ENCODE measurements at regions not wholly inside any gene's neighbourhood (a gene's known extent, or its start where the extent isn't known, plus 50 kb on each side); places are given as distances from the start of the nearest gene placed in this dataset.
"Not testable (repeated sequence)": the region's sequence is repeated elsewhere in the genome, so short reads cannot be mapped to it uniquely, and the experiment has no call there.

DNA sequence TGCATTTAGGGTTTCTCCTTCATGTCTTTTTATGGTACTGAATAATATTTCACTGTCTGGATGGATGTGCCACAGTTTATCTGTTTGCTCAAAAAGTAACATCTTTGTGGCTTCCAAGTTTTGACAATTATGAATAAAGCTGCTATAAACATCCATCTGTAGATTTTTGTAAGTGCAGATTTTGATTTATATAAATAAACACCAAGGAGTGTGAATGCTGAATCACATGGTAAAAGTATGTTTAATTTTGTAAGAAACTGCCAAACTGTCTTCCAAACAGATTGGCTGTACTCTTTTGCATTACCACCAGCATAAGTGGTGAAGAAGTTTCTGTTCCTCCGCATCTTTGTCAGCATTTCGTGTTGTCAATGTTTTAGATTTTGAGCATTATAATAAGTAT lies 158.7 kb upstream of the GIMD1 start:
- DNase-seq (ENCODE audit: low read depth) = no peak
- no peak overlapping the region for H3K4me3 ChIP-seq (ENCODE audit: low read length)
- TF ChIP-seq, protein P1, sequence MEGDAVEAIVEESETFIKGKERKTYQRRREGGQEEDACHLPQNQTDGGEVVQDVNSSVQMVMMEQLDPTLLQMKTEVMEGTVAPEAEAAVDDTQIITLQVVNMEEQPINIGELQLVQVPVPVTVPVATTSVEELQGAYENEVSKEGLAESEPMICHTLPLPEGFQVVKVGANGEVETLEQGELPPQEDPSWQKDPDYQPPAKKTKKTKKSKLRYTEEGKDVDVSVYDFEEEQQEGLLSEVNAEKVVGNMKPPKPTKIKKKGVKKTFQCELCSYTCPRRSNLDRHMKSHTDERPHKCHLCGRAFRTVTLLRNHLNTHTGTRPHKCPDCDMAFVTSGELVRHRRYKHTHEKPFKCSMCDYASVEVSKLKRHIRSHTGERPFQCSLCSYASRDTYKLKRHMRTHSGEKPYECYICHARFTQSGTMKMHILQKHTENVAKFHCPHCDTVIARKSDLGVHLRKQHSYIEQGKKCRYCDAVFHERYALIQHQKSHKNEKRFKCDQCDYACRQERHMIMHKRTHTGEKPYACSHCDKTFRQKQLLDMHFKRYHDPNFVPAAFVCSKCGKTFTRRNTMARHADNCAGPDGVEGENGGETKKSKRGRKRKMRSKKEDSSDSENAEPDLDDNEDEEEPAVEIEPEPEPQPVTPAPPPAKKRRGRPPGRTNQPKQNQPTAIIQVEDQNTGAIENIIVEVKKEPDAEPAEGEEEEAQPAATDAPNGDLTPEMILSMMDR (IDR thresholded peaks at IDR 0.05; ENCODE audit: insufficient read depth, low read depth, low read length, missing control alignments) = no peak

DNA sequence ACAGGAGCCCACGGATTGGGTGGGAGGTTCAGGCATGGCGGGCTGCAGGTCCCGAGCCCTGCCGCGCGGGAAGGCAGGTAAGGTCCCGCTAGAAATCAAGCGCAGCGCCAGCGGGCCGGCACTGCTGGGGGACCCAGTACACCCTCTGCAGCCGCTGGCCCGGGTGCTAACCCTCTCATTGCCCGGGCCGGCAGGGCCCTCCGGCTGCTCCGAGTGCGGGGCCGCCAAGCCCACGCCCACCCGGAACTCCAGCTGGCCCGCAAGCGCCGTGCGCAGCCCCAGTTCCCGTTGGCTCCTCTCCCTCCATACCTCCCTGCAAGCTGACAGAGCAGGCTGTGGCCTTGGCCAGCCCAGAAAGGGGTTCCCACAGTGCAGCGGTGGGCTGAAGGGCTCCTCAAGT lies 156.8 kb upstream of the GIMD1 start:
- DNase-seq (ENCODE audit: low read depth); H3K4me3 ChIP-seq (ENCODE audit: low read length): not testable (repeated sequence)

DNA sequence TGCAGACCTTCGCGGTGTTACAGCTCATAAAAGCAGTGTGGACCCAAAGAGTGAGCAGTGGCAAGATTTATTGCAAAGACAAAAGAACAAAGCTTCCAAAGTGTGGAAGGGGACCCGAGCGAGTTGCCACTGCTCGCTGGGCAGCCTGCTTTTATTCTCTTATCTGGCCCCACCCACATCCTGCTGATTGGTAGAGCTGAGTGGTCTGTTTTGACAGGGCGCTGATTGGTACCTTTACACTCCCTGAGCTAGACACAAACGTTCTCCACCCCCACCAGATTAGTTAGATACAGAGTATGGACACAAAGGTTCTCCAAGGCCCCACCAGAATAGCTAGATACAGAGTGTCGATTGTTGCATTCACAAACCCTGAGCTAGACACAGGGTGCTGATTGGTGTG lies 156.2 kb upstream of the GIMD1 start:
- not testable (repeated sequence) for DNase-seq (ENCODE audit: low read depth); H3K4me3 ChIP-seq (ENCODE audit: low read length)

DNA sequence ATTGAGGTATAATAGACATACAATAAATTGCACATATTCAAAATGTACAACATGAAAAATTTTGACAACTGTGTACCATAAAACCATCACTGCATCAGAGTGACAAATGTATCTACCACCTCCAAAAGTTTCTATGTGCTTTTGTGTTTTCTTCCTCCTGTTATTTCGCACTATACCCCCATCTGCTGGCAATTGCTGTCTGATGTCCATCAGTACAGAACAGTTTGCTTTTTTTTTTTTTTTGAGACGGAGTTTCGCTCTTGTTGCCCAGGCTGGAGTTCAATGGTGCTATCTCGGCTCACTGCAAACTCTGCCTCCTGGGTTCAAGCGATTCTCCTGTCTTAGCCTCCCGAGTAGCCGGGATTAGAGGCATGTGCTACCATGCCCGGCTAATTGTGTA lies 154.3 kb upstream of the GIMD1 start:
- TF ChIP-seq, protein P1 (IDR thresholded peaks at IDR 0.05; ENCODE audit: insufficient read depth, low read depth, low read length, missing control alignments) = no peak
- no peak for DNase-seq (ENCODE audit: low read depth)
- no peak overlapping the region for H3K4me3 ChIP-seq (ENCODE audit: low read length)

DNA sequence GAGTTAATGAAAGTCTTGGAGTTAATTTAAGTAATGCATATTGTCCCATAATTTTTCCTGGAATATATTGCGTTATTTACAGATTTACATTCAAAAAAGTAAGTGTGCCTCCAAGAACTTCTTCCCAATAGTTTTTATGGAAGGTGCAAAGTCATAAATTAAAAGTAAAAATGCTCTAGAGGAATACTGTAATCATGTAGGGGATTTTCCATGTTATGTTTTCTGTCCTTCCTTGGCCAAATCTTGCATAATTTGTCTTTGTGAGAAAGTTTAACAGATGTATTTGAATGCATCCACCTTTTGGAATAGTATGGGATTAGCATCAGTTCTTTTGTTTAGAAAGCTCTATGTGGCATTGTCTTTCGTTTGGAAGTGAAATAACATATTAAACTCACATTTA lies 144.1 kb upstream of the GIMD1 start:
- TF ChIP-seq, protein P1 (IDR thresholded peaks at IDR 0.05; ENCODE audit: insufficient read depth, low read depth, low read length, missing control alignments) = no peak
- DNase-seq (ENCODE audit: low read depth) = no peak
- H3K4me3 ChIP-seq (ENCODE audit: low read length) = no peak overlapping the region

DNA sequence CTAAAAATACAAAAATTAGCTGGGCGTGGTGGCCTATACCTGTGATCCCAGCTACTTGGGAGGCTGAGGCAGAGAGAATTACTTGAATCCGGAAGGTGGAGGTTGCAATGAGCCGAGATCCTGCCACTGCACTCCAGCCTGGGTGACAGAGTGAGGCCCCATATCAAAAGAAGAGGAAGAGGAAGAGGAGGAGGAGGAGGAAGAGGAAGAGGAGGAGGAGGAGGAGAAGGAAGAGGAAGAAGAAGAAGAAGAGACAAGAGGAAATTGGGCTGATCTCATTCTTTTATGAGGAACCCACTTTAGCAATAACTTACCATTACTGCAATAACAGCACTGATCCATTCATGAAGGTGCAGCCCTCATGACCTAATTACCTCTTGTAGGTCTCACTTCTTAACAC lies 138.9 kb upstream of the GIMD1 start:
- DNase-seq (ENCODE audit: low read depth) = no peak
- H3K4me3 ChIP-seq (ENCODE audit: low read length) = no peak overlapping the region
- TF ChIP-seq, protein P1 (IDR thresholded peaks at IDR 0.05; ENCODE audit: insufficient read depth, low read depth, low read length, missing control alignments) = no peak

DNA sequence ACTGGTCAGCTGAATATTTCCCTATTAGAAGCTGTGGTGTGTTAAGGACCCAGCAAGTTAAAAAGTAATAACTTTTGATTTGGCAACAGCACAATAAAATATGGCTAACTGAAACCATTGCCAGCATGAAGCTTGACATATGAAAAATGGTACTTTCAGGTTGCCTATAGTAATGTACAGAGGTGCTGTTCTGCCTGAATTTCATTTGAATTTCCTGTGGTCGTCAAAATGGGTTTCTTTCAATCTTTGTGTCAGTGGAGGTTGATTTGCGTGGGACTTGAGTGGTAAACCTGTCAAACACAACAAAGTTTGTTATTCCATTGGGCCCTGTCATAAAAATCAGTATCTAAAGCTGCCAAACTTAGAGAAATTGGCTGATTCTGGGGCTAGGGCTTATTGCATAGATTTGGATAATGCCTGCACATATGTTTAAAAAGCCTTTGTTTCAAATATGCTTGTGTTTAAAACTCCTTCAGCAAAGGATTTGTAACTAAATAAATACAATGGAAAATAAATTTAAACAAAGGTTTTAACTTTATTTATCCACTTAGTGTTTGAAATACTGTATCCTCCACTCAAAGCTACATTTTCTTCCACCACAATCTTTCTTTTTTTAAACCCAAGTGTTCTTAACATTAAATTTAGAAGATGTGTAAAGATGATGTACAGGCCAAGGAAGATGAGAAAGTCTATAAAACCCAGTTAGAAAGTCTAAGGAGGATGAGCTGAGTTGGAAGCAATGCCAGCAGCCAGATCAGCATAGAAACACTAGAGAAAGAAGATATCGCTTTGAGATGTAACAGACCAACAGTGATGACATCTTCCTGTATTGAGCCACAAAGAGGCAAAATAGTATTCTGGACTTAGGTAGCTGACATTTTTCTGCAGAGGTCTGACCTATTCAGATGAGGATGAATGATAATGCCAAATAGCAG lies 134.8 kb upstream of the GIMD1 start:
- H3K4me3 ChIP-seq (ENCODE audit: low read length) = no peak overlapping the region
- TF ChIP-seq, protein P1 (IDR thresholded peaks at IDR 0.05; ENCODE audit: insufficient read depth, low read depth, low read length, missing control alignments) = no peak
- no peak for DNase-seq (ENCODE audit: low read depth)

DNA sequence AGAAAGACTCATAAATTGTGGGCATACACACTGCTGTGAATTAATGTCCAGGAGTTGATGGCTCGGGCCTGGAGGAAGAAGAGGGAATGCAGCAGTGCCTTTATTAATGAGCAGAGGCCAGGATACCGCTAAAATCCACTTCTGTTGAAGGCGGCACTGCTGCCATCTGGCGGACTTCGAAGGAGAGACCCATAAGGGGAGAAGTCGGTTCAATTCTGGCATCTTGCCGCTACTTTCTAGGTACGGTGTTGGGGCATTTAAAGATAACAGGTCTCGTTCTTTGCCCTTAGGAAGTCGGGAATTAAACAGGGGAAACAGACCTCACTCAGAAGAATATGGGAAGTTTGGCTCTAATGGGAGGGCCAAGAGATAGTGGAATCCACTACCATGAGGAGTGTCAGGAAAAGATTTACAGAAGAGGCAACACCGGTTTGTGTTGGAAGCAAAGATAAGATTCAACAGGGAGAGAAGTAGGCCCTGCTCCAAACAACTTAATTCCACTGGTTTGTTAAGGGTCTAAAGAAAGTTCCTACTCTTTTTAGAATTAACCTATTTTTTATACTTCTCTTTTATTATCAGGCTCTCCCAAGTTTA lies 133.6 kb upstream of the GIMD1 start:
- DNase-seq (ENCODE audit: low read depth) = peak; percentile 65
- TF ChIP-seq, protein P1 (IDR thresholded peaks at IDR 0.05; ENCODE audit: insufficient read depth, low read depth, low read length, missing control alignments) = peak; percentile 82
- H3K4me3 ChIP-seq (ENCODE audit: low read length) = no peak overlapping the region
